ENCODE measurements at regions not wholly inside any gene's neighbourhood (a gene's known extent, or its start where the extent isn't known, plus 50 kb on each side); places are given as distances from the start of the nearest gene placed in this dataset.

- WGBS (ENCODE audit: missing lambda C conversion rate) = 0% methylated on average over 1 of the region's 1 CpG
- ATAC-seq (no peak), FAIRE-seq (no peak), DNase-seq (ENCODE audit: low read depth in 1 of 2, low spot score in 1 of 2) (no peak)
- Histone ChIP-seq H3K4me3 (no peak overlapping the region), H3K4me1 (no peaks in the 10 kb centered on the region), H3K4me2 (no peak overlapping the region), H3K9me3 (no peaks in the 10 kb centered on the region; the same call in 2 of the 3 replicates), H3K27ac (no peak overlapping the region)
- POLR2A ChIA-PET = no interaction called here
- CTCF ChIA-PET = no interaction called here
- TF ChIP-seq ZC3H11A (IDR thresholded peaks at IDR 0.05) (no peak), KDM1A (IDR thresholded peaks at IDR 0.05; ENCODE audit: low read depth) (no peak), JUNB (IDR thresholded peaks at IDR 0.05) (no peak), ATOH8 (CRISPR knock-in tag; IDR thresholded peaks at IDR 0.05; ENCODE audit: low read depth) (no peak), EHF (CRISPR knock-in tag; IDR thresholded peaks at IDR 0.05) (no peak)
- TF ChIP-seq, protein P1, sequence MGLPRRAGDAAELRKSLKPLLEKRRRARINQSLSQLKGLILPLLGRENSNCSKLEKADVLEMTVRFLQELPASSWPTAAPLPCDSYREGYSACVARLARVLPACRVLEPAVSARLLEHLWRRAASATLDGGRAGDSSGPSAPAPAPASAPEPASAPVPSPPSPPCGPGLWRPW (IDR thresholded peaks at IDR 0.05) = no peak
Measured at GRCh38 chr5:40082313-40082712, 597.4 kb upstream of the PTGER4 start.

DNA sequence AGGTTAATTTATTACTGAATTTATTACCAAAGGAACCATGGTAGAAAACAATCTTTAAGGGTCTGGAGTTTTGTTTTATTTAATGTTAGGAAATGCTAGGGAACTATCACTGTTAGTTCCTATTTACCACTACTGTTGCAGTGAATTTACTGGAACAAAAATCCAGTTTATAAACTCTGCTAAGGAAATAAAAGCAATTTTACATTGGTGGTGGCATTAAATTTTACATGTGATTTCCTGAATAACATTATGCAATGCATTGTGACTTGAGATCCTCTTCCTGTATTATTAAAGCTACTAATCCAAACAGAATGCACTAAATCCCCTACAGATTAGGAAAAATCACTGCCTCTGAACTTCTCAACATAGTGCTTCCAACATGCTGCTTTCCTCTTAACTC lies 599.5 kb upstream of the PTGER4 start:
- TF ChIP-seq KDM5A (IDR thresholded peaks at IDR 0.05) = no peak
- Histone ChIP-seq H3K9me3 (no peaks in the 10 kb centered on the region), H3K4me1 (no peaks in the 10 kb centered on the region), H3K27ac (no peak overlapping the region), H3K4me2 (no peak overlapping the region), H3K4me3 (no peak overlapping the region)
- ChIA-PET POLR2A (no interaction called here), CTCF (no interaction called here)
- no peak for DNase-seq (ENCODE audit: low read depth in 1 of 2, low spot score in 1 of 2)
- no peak for FAIRE-seq
- no peak for ATAC-seq

DNA sequence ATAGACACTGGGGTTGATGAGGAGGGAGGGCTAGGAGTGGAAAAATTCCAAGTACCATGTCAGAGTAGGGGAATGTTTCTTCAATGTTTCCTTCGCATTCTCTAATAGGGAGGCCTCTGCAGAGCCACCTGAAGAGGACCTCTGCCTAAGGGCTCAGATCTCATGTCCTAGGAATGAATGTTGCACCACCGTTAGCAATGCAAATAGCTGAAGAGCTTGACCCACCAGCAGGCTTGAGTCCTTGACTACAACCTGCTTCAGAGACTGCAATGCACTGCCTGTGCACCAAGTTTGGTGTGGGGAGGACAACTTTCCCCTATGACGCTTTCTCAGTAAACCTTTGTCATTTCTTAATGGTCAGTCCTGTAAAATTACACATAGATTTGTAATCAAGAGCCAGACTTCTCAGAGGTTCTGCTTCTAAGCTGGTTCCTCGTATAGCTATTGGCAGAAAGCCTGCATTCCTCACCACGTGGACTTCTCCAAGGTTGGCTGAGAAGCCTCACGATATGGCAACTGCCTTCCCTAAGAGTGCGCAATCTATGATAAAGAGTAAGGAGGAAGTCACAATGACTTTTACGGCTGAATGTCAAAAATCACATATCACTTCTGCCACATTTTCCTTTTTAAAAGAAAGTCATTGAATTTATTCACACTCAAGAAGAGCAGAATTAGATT lies 600.7 kb upstream of the PTGER4 start:
- no peaks in the 10 kb centered on the region for H3K9me3 ChIP-seq
- DNase-seq (ENCODE audit: low read depth in 1 of 2, low spot score in 1 of 2) = peak in 1 of 2 experiments; percentile 3
- no peak for ATAC-seq
- POLR2A ChIA-PET = no interaction called here
- no peak for FAIRE-seq
- CTCF ChIA-PET = no interaction called here
- no peak overlapping the region for H3K4me3 ChIP-seq
- TF ChIP-seq FOSL2 (IDR thresholded peaks at IDR 0.05) (no peak), FOSL2 (CRISPR knock-in tag; IDR thresholded peaks at IDR 0.05) (no peak), HOXB5 (CRISPR knock-in tag; IDR thresholded peaks at IDR 0.05) (no peak), JUNB (IDR thresholded peaks at IDR 0.05) (no peak), MAFK (IDR thresholded peaks at IDR 0.05; ENCODE audit: partially characterized antibody) (no peak), MAX (IDR thresholded peaks at IDR 0.05) (no peak), HOXB13 (CRISPR knock-in tag; IDR thresholded peaks at IDR 0.05; ENCODE audit: low read depth) (no peak), PHF8 (IDR thresholded peaks at IDR 0.05; ENCODE audit: borderline replicate concordance, low read depth) (no peak), TP53 (CRISPR knock-in tag; IDR thresholded peaks at IDR 0.05) (no peak)
- WGBS (ENCODE audit: missing lambda C conversion rate) = 44% methylated on average over 8 of the region's 8 CpGs
- H3K4me2 ChIP-seq = no peak overlapping the region
- H3K4me1 ChIP-seq = no peaks in the 10 kb centered on the region
- no peak overlapping the region for H3K27ac ChIP-seq

DNA sequence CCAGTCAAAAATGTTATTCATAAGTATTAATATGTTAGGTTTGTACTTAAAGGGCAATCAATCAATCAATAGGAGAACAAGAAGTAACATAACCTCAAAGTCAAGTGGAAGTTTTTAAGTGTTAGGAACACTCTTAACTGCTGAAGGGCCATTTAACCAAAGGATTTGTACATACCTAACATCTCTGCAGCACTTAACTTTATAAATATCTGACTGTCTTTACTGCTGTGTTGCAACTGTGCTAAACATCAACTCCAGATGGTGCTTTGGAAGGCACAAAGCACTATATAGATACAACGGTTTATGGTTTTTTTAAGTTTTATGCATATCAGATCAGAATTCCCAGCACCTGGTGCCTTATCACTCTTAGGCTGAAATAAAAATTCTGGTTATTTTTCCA lies 604.9 kb upstream of the PTGER4 start:
- ChIA-PET CTCF (no interaction called here), POLR2A (no interaction called here)
- H3K9me3 ChIP-seq = no peaks in the 10 kb centered on the region
- TF ChIP-seq PBX3 (IDR thresholded peaks at IDR 0.05) (no peak), CBX2 (IDR thresholded peaks at IDR 0.05; ENCODE audit: borderline replicate concordance, low read depth) (no peak), POLR2A (IDR thresholded peaks at IDR 0.05; ENCODE audit: low read length) (no peak)
- 78% methylated on average over 1 of the region's 1 CpG for WGBS (ENCODE audit: missing lambda C conversion rate)
- no peak overlapping the region for H3K27ac ChIP-seq
- no peak for FAIRE-seq
- ATAC-seq = no peak
- H3K4me1 ChIP-seq = peaks cover 12% of the 10 kb centered on the region; the same call in 2 of the 3 replicates
- no peak overlapping the region for H3K4me2 ChIP-seq
- H3K4me3 ChIP-seq = no peak overlapping the region
- no peak for DNase-seq (ENCODE audit: low read depth in 1 of 2, low spot score in 1 of 2)
